BE2C (cell line): ENCODE measurements at regions not wholly inside any gene's neighbourhood (a gene's known extent, or its start where the extent isn't known, plus 50 kb on each side); places are given as distances from the start of the nearest gene placed in this dataset.

Experiments
- DNase-seq: peaks from one replicate; pipeline ENCODE4 v3.0.0-alpha.2; 2020
- H3K27me3 ChIP-seq: fragments of 250-450 bp; sonication (Bioruptor Pico); 2 replicates; pipeline ENCODE4 v1.5.1; 2020; ENCODE audit warnings: mild to moderate bottlenecking
- H3K36me3 ChIP-seq: fragments of 250-450 bp; sonication (Bioruptor Pico); 2 replicates; pipeline ENCODE4 v1.5.1; 2020; ENCODE audit warnings: mild to moderate bottlenecking
- H3K4me1 ChIP-seq: fragments of 250-450 bp; sonication (Bioruptor Pico); 2 replicates; pipeline ENCODE4 v1.5.1; 2020
- H3K4me3 ChIP-seq: 2 replicates; pipeline ENCODE4 v1.5.1; 2011; ENCODE audit warnings: low read depth, low read length
- H3K9me3 ChIP-seq: fragments of 250-450 bp; sonication (Bioruptor Pico); 2 replicates; pipeline ENCODE4 v1.5.1; 2020
- CTCF ChIP-seq: IDR thresholded peaks from 2 replicates; pipeline ENCODE4 v1.5.1; 2012; ENCODE audit warnings: mild to moderate bottlenecking, low read depth, low read length

GRCh38 chr12:81963026-81963425, 203.9 kb upstream of the PPFIA2 start:
- H3K4me3 ChIP-seq = no peak overlapping the region
- no peak for DNase-seq
- no peaks in the 10 kb centered on the region for H3K9me3 ChIP-seq
- H3K4me1 ChIP-seq = no peaks in the 10 kb centered on the region
- H3K27me3 ChIP-seq = no peaks in the 10 kb centered on the region
- TF ChIP-seq CTCF = no peak
- no peaks in the 10 kb centered on the region for H3K36me3 ChIP-seq

- no peaks in the 10 kb centered on the region for H3K4me1 ChIP-seq
- H3K9me3 ChIP-seq = no peaks in the 10 kb centered on the region
- no peak for DNase-seq
- H3K27me3 ChIP-seq = no peaks in the 10 kb centered on the region
- no peaks in the 10 kb centered on the region for H3K36me3 ChIP-seq
- H3K4me3 ChIP-seq = no peak overlapping the region
- TF ChIP-seq CTCF = no peak
These were observed 203.1 kb upstream of the PPFIA2 start for GRCh38 chr12:81962126-81962856.

DNA sequence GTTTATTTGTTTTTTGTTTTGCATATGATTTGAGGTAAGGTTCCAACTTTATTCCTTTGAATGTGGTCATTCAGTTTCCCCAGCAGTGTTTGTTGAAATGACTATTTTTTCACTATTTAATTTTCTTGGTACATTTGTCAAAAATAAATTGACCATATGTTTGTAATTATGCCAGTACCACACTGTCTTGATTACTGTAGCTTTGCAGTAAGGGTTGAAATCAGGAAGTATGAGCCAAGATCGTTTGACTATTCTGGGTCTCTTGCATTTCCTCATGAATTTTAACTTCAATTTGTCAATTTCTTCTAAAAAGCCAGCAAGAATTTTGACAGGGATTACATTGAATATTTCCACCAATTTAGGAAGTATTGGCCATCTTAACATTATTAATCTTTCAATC, 199.3 kb upstream of the PPFIA2 start:
- H3K27me3 ChIP-seq = no peaks in the 10 kb centered on the region
- DNase-seq = no peak
- H3K36me3 ChIP-seq = no peaks in the 10 kb centered on the region
- no peak overlapping the region for H3K4me3 ChIP-seq
- no peaks in the 10 kb centered on the region for H3K4me1 ChIP-seq
- H3K9me3 ChIP-seq = no peaks in the 10 kb centered on the region
- no peak for TF ChIP-seq CTCF

DNA sequence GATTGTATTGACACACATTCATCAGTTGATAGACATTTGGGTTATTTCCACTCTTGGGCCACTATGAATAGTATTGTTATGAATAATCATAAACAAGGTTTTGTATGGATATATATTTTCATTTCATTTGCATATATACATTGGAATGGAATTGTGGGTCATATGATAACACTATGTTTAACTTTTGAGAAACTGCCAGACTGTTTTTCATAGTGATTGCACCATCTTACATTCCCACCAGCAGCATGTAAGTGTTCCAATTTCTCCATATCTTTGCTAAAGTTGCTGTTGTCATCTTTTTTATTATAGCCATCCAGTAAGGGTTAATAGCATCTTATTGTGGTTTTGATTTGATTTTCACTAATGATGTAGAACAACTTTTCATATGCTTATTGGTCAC, 198.5 kb upstream of the PPFIA2 start:
- no peaks in the 10 kb centered on the region for H3K27me3 ChIP-seq
- H3K36me3 ChIP-seq = no peaks in the 10 kb centered on the region
- no peak for DNase-seq
- H3K4me1 ChIP-seq = no peaks in the 10 kb centered on the region
- no peaks in the 10 kb centered on the region for H3K9me3 ChIP-seq
- H3K4me3 ChIP-seq = no peak overlapping the region
- TF ChIP-seq CTCF = no peak

- no peak overlapping the region for H3K4me3 ChIP-seq
- no peaks in the 10 kb centered on the region for H3K36me3 ChIP-seq
- no peaks in the 10 kb centered on the region for H3K4me1 ChIP-seq
- DNase-seq = no peak
- H3K27me3 ChIP-seq = no peaks in the 10 kb centered on the region
- H3K9me3 ChIP-seq = no peaks in the 10 kb centered on the region
- no peak for TF ChIP-seq CTCF
These were observed 197.3 kb upstream of the PPFIA2 start for GRCh38 chr12:81956468-81956860.

DNA sequence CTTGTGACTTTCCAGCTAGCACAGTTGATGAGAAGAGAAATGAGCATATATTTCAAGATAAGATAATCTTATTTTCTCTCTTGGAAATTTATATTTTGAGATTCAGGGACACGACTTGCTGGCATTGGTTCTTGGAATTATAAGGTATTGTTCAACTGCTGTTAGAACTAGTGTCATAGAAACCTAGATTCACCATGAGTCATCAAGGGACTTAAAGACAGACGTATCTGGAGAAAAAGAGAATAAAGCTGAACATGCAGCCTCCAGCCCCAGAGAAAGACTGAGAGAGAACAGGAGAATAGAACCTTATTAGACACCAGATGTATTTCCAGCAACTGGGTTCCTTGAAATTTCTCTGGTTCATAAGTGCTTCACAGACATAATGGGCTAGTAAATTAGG, 194.4 kb upstream of the PPFIA2 start:
- DNase-seq = no peak
- Histone ChIP-seq H3K4me3 (no peak overlapping the region), H3K9me3 (no peaks in the 10 kb centered on the region), H3K4me1 (no peaks in the 10 kb centered on the region), H3K36me3 (no peaks in the 10 kb centered on the region), H3K27me3 (no peaks in the 10 kb centered on the region)
- no peak for TF ChIP-seq CTCF
